Tibial nerve (tissue), 4 donors: ENCODE measurements at regions not wholly inside any gene's neighbourhood (a gene's known extent, or its start where the extent isn't known, plus 50 kb on each side); places are given as distances from the start of the nearest gene placed in this dataset.

ENCODE experiments used
- DNase-seq, 2 donors: peaks; one replicate each; pipeline ENCODE4 v3.0.0-alpha.2; 2019; ENCODE audit warnings: low spot score in 2 of 2
- H3K27ac ChIP-seq, 4 donors: fragments of 200-600 bp; sonication (generic) in 3 of 4; one replicate each; pipeline ENCODE4 v1.5.1; 2017 to 2019; ENCODE audit warnings: mild to moderate bottlenecking in 1 of 4
- H3K27me3 ChIP-seq, 2 donors: fragments of 200-600 bp; sonication (generic) in 1 of 2; one replicate each; pipeline versions ENCODE4 v1.5.1 to v1.6.0; 2017 to 2019
- H3K36me3 ChIP-seq, 3 donors: fragments of 200-600 bp; sonication (generic); one replicate each; pipeline ENCODE4 v1.5.1; 2018 to 2019
- H3K4me1 ChIP-seq, 4 donors: fragments of 200-600 bp; sonication (generic) in 3 of 4; one replicate each; pipeline ENCODE4 v1.5.1; 2017 to 2019
- H3K4me3 ChIP-seq, 4 donors: fragments of 200-600 bp; sonication (generic) in 3 of 4; one replicate each; pipeline ENCODE4 v1.5.1; 2017 to 2019; ENCODE audit warnings: mild to moderate bottlenecking in 1 of 4, moderate library complexity in 1 of 4
- H3K9me3 ChIP-seq, 4 donors: fragments of 200-600 bp; sonication (generic) in 3 of 4; one replicate each; pipeline ENCODE4 v1.5.1; 2017 to 2019
- EP300 ChIP-seq, 2 donors: sonication (generic); formaldehyde crosslinking; IDR thresholded peaks; one replicate each; pipeline ENCODE4 v1.6.1; 2017; ENCODE audit warnings: antibody characterized with exemption in 2 of 2, mild to moderate bottlenecking in 1 of 2
- POLR2A ChIP-seq, 2 donors: fragments of 450-650 bp; IDR thresholded peaks; one replicate each; pipeline ENCODE4 v1.6.1; 2017; ENCODE audit warnings: antibody characterized with exemption in 2 of 2, mild to moderate bottlenecking in 2 of 2, moderate library complexity in 2 of 2
- WGBS, 2 donors: methylation state at CpG; one replicate each; pipeline ENCODE4 v1.1.5; 2018; 5-methylcytosine and 5-hydroxymethylcytosine counted together
- TF ChIP-seq, protein P1 (sequence below), 5 experiments: fragments of 200-600 bp in 3 of 5; fragments of 450-650 bp in 2 of 5; sonication (generic) in 3 of 5; IDR thresholded peaks; one replicate each; pipeline ENCODE4 v1.5.1; 2016 to 2019; ENCODE audit warnings: antibody characterized with exemption in 5 of 5, mild to moderate bottlenecking in 3 of 5, moderate library complexity in 2 of 5

DNA sequence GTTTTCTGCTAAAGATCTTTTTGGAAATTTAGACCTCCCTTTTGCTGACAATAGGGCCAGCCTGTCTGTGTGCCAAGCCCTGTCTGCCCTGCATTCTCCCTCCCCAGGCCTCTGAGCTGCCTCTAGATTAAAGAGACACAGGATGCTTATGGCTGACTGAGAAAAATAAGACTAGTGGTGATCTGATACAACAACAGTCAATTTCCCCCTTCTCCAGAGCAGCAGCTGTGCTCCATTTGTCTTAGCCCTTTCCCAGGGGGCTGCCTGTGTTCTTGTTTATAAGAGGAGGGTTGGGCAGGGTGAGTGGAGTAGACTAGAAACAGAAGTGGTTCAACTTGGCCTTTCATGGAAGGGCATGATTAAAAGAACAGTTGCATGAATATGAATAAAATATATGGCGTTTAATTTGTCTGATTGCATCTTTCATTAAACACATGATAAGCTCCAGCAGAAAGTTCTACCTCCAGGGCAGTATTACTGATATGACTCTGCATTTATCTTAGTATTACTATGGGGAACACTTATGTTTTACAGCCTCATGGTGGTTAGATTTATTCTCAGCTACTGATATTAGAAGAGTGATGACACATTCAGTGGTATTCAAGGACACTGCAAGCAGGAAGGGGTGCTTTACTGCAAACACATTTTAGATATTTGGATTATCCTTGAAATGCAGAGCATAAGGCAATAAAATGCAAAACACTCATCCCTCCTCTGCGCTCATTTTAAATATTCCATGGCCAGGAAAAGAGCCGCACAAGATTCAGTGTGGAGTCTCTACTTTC is 150.2 kb upstream of the CLEC14A start:
- Histone ChIP-seq H3K36me3 (no peaks in the 10 kb centered on the region), H3K4me3 (no peak overlapping the region), H3K27ac (no peak overlapping the region), H3K27me3 (no peaks in the 10 kb centered on the region), H3K4me1 (peaks cover 0 to 25% (median 0%) of the 10 kb centered on the region in 4 donors), H3K9me3 (no peaks in the 10 kb centered on the region)
- WGBS, 2 donors, result 83 to 85% methylated on average over 3 of the region's 3 CpGs
- DNase-seq, result no peak
- TF ChIP-seq POLR2A (IDR thresholded peaks at IDR 0.05) (no peak), EP300 (IDR thresholded peaks at IDR 0.05) (no peak)
- TF ChIP-seq, protein P1, sequence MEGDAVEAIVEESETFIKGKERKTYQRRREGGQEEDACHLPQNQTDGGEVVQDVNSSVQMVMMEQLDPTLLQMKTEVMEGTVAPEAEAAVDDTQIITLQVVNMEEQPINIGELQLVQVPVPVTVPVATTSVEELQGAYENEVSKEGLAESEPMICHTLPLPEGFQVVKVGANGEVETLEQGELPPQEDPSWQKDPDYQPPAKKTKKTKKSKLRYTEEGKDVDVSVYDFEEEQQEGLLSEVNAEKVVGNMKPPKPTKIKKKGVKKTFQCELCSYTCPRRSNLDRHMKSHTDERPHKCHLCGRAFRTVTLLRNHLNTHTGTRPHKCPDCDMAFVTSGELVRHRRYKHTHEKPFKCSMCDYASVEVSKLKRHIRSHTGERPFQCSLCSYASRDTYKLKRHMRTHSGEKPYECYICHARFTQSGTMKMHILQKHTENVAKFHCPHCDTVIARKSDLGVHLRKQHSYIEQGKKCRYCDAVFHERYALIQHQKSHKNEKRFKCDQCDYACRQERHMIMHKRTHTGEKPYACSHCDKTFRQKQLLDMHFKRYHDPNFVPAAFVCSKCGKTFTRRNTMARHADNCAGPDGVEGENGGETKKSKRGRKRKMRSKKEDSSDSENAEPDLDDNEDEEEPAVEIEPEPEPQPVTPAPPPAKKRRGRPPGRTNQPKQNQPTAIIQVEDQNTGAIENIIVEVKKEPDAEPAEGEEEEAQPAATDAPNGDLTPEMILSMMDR (IDR thresholded peaks at IDR 0.05), result no peak

DNA sequence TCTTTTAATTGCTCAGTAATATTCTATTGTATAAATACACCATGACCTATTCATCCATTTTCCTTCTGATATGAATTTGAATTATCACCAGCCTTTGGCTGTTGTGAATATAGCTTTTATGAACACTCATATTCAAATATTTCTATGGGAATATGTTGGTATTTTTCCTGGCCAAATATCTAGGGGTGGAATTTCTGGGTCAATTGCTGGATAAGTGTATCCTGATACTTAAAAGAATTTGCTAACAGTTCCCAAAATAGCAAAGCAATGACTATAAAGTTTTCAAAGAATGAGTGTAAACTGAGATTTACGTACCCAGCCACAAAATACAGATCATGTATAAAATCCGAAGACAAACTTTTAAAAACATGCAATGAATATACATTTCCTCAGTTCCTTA is 148.7 kb upstream of the CLEC14A start:
- H3K9me3 ChIP-seq, result no peaks in the 10 kb centered on the region
- H3K27ac ChIP-seq, result no peak overlapping the region
- no peaks in the 10 kb centered on the region for H3K36me3 ChIP-seq
- no peak overlapping the region for H3K4me3 ChIP-seq
- 34 to 37% methylated on average over 2 of the region's 2 CpGs for WGBS, 2 donors
- no peaks in the 10 kb centered on the region for H3K27me3 ChIP-seq
- no peak for DNase-seq
- TF ChIP-seq, protein P1 (IDR thresholded peaks at IDR 0.05), result no peak
- no peak for TF ChIP-seq POLR2A (IDR thresholded peaks at IDR 0.05)
- no peak for TF ChIP-seq EP300 (IDR thresholded peaks at IDR 0.05)
- H3K4me1 ChIP-seq, result peaks cover 0 to 25% (median 0%) of the 10 kb centered on the region in 4 donors

DNA sequence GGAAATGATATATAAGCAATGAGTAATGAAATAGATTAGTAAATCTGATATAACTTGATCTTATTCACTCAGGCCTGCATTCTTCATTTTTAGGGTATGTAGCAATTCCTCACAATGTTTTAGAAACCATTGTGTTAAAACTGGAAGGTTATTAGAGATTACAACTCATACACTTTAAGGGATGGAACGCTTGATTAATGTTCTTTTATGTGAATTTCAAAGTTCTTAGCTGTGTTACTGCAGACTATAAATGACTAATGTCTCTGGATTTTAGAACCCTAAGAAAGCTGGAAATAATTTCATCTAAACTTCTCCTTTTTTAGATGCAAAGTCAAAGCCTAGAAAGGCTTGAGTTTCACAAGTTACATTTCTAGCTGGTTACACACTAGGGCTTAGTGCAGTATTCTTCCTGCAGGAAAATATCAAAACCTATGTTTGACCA is 148.2 kb upstream of the CLEC14A start:
- Histone ChIP-seq H3K9me3 (no peaks in the 10 kb centered on the region), H3K4me1 (peaks cover 0 to 21% (median 0%) of the 10 kb centered on the region in 4 donors), H3K27me3 (no peaks in the 10 kb centered on the region), H3K27ac (no peak overlapping the region), H3K4me3 (no peak overlapping the region), H3K36me3 (no peaks in the 10 kb centered on the region)
- no peak for TF ChIP-seq EP300 (IDR thresholded peaks at IDR 0.05)
- TF ChIP-seq, protein P1 (IDR thresholded peaks at IDR 0.05), result no peak
- no peak for DNase-seq
- 46 to 47% methylated on average over 1 of the region's 1 CpG for WGBS, 2 donors

DNA sequence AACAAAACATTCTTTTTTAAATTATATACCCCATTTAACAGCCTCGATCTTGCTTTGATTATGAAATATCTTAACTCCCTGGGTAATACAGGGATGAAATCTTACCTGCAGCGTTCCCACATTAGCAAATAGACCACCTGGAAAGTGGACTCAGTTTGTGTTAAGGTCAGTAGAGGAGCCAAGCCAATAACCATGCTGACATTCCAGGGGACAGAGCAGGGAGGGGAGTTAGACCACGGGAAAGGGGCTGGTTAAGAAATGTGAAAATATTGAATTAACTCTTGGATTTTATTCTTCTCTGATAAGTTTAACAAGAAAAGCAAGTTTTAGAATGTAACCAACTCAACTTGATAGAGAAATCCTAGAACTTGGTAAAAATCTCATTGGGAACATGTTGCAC is 144.9 kb upstream of the CLEC14A start:
- Histone ChIP-seq H3K4me3 (no peak overlapping the region), H3K27me3 (no peaks in the 10 kb centered on the region), H3K4me1 (peaks cover 0 to 2% (median 0%) of the 10 kb centered on the region in 4 donors), H3K36me3 (no peaks in the 10 kb centered on the region), H3K27ac (no peak overlapping the region), H3K9me3 (no peaks in the 10 kb centered on the region)
- 69 to 71% methylated on average over 3 of the region's 3 CpGs for WGBS, 2 donors
- no peak for DNase-seq
- TF ChIP-seq, protein P1 (IDR thresholded peaks at IDR 0.05), result no peak
- TF ChIP-seq POLR2A (IDR thresholded peaks at IDR 0.05) (no peak), EP300 (IDR thresholded peaks at IDR 0.05) (no peak)

DNA sequence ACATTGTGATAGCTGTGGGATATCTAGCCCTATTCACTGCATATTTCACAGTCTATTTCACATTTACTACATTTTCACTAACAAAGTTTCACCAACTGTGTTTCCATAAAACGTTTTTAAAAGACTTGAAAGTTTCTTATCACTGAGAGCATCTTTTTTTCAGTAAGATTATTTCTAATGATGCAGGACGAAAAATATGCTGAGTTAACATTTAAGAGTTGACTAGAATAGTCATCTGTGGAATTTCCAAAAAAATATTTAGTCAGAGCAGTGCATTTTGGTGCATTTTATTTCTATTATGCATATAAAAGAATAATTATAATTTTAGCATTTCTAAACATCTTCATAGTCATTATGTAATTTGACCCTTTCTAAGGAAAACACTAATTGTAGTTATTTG is 143.8 kb upstream of the CLEC14A start:
- Histone ChIP-seq H3K27me3 (no peaks in the 10 kb centered on the region), H3K36me3 (no peaks in the 10 kb centered on the region), H3K27ac (no peak overlapping the region), H3K4me3 (no peak overlapping the region), H3K4me1 (no peaks in the 10 kb centered on the region), H3K9me3 (no peaks in the 10 kb centered on the region)
- TF ChIP-seq POLR2A (IDR thresholded peaks at IDR 0.05), result no peak
- TF ChIP-seq EP300 (IDR thresholded peaks at IDR 0.05), result no peak
- TF ChIP-seq, protein P1 (IDR thresholded peaks at IDR 0.05), result no peak
- no peak for DNase-seq
- WGBS, 2 donors, result 45 to 48% methylated on average over 2 of the region's 2 CpGs
